Thyroid gland (tissue), 4 donors: ENCODE measurements at regions not wholly inside any gene's neighbourhood (a gene's known extent, or its start where the extent isn't known, plus 50 kb on each side); places are given as distances from the start of the nearest gene placed in this dataset.

Experiments
- DNase-seq, 2 donors: peaks; one replicate each; pipeline ENCODE4 v3.0.0-alpha.2; 2019
- H3K27ac ChIP-seq, 3 donors: fragments of 200-600 bp; sonication (generic); 1 replicate in 2 of 3; 2 replicates in 1 of 3; pipeline ENCODE4 v1.5.1; 2016 to 2019; ENCODE audit warnings: mild to moderate bottlenecking in 1 of 3, moderate library complexity in 1 of 3
- H3K27me3 ChIP-seq: fragments of 200-600 bp; sonication (generic); one replicate; pipeline ENCODE4 v1.5.1; 2019
- H3K36me3 ChIP-seq, 2 donors: fragments of 200-600 bp; sonication (generic); one replicate each; pipeline ENCODE4 v1.5.1; 2016 to 2019
- H3K4me1 ChIP-seq, 2 donors: fragments of 200-600 bp; sonication (generic); one replicate each; pipeline ENCODE4 v1.5.1; 2017 to 2019
- H3K4me3 ChIP-seq, 3 donors: fragments of 200-600 bp; sonication (generic); replicated peaks in 1 of 3; 1 replicate in 2 of 3; 2 replicates in 1 of 3; pipeline ENCODE4 v1.5.1; 2016; ENCODE audit warnings: mild to moderate bottlenecking in 1 of 3
- H3K9me3 ChIP-seq: fragments of 200-600 bp; sonication (generic); one replicate; pipeline ENCODE4 v1.5.1; 2017
- POLR2A ChIP-seq, 2 donors: fragments of 450-650 bp; IDR thresholded peaks; one replicate each; pipeline ENCODE4 v1.6.1; 2017; ENCODE audit warnings: antibody characterized with exemption in 2 of 2, mild to moderate bottlenecking in 2 of 2, moderate library complexity in 1 of 2
- WGBS, 2 donors: methylation state at CpG; one replicate each; pipeline ENCODE4 v1.1.5; 2017; 5-methylcytosine and 5-hydroxymethylcytosine counted together
- intact Hi-C: fragments of 100-400 bp; cut with DNase I; formaldehyde crosslinking; loops from one replicate; pipeline ENCODE4 v1.15.1; 2023
- TF ChIP-seq, protein P1 (sequence below), 6 experiments: fragments of 200-600 bp in 3 of 6; fragments of 450-650 bp in 3 of 6; sonication (generic) in 3 of 6; IDR thresholded peaks; one replicate each; pipeline ENCODE4 v1.5.1; 2016 to 2019; ENCODE audit warnings: antibody characterized with exemption in 6 of 6, mild to moderate bottlenecking in 2 of 6, inconsistent platforms in 1 of 6, moderate library complexity in 1 of 6

DNA sequence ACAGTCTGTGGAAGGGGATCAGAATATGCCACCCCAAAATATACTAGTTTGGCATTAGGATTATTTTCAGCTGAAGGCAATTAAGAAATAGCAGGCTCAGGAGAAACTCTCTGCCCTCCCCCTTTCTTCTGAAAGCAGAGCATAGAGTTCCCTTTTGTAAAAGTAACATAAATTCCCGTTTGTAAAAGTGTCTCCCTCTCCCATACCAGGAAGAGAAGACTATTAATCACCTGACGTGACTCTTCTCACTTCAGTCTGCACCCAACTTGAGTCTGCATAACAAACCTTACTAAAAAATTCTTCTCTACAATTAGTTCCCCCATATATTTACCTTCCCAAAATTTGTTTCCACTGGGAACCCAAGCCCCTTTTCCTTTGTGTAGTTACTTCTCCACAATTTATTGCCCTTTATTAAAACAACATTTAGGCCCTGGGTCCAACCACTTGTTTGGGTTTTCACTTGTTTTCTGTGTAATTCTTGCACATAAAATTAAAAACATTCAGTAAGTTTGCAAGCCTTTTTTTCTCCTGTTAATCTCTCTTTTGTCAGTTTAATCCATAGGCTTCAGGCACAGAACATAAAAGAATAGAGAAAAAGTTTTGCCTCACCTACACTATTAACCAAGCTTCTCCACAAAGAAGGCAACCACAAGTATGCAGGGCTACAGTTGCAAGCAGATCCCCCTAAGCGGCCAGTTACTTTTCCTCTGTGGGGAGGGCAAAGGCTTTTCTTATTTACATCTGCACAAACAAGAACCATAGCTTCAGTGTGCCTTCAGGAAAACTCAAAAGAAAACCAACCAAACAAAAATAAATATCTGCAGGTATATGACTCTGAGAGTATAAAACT, 73.8 kb upstream of the EPCAM start:
- Histone ChIP-seq H3K27me3 (no peaks in the 10 kb centered on the region), H3K9me3 (no peaks in the 10 kb centered on the region), H3K36me3 (no peaks in the 10 kb centered on the region), H3K4me3 (no peak overlapping the region), H3K4me1 (peaks cover 0 to 6% of the 10 kb centered on the region in 2 donors), H3K27ac (no peak overlapping the region)
- WGBS, 2 donors, result 76 to 81% methylated on average over 3 of the region's 3 CpGs
- no peak for TF ChIP-seq POLR2A (IDR thresholded peaks at IDR 0.05)
- TF ChIP-seq, protein P1, sequence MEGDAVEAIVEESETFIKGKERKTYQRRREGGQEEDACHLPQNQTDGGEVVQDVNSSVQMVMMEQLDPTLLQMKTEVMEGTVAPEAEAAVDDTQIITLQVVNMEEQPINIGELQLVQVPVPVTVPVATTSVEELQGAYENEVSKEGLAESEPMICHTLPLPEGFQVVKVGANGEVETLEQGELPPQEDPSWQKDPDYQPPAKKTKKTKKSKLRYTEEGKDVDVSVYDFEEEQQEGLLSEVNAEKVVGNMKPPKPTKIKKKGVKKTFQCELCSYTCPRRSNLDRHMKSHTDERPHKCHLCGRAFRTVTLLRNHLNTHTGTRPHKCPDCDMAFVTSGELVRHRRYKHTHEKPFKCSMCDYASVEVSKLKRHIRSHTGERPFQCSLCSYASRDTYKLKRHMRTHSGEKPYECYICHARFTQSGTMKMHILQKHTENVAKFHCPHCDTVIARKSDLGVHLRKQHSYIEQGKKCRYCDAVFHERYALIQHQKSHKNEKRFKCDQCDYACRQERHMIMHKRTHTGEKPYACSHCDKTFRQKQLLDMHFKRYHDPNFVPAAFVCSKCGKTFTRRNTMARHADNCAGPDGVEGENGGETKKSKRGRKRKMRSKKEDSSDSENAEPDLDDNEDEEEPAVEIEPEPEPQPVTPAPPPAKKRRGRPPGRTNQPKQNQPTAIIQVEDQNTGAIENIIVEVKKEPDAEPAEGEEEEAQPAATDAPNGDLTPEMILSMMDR (IDR thresholded peaks at IDR 0.05), result no peak
- intact Hi-C loops, result no loop called here
- DNase-seq, result no peak

DNA sequence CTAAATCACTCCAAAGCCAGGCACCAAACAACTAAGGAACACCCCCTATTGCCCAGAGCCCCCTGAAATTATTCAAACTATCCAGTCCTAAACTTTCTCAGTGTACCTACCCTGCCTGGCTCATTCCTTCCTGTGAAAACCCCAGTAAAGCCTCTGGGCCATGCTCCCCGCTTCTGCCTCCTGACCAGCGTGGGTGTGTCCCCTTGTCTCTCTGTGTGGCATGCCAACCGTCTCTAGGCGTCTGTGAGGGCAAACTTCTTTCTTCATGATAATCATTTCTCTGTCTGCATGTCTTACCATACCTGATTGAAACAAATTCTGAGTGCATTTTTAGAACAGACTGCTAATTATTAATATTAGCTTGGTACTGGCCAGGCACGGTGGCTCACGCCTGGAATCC, 75.1 kb upstream of the EPCAM start:
- DNase-seq, result no peak
- Histone ChIP-seq H3K27ac (no peak overlapping the region), H3K27me3 (no peaks in the 10 kb centered on the region), H3K9me3 (no peaks in the 10 kb centered on the region), H3K4me1 (no peaks in the 10 kb centered on the region), H3K4me3 (no peak overlapping the region), H3K36me3 (no peaks in the 10 kb centered on the region)
- 88 to 93% methylated on average over 6 of the region's 6 CpGs for WGBS, 2 donors
- TF ChIP-seq POLR2A (IDR thresholded peaks at IDR 0.05), result no peak
- TF ChIP-seq, protein P1 (IDR thresholded peaks at IDR 0.05), result no peak
- intact Hi-C loops, result no loop called here

DNA sequence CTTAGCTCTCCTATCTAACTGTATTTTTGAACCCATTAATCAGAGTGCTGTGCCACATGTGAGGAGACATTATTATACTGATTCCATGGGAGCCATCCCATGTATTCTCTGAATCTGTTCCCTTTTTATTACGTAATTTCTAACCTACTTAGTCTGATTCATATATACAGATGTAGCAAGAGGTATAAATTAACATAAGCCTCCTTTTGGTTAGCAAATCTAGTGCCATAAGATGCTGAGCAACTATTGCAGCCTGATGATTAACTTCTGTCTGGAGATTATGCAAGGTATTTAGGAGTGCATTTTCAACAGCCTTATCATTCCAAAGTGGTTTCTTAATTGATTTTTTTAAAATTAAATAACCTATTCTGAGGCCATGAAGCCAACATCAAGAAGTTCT, 80.2 kb upstream of the EPCAM start:
- intact Hi-C loops, result no loop called here

DNA sequence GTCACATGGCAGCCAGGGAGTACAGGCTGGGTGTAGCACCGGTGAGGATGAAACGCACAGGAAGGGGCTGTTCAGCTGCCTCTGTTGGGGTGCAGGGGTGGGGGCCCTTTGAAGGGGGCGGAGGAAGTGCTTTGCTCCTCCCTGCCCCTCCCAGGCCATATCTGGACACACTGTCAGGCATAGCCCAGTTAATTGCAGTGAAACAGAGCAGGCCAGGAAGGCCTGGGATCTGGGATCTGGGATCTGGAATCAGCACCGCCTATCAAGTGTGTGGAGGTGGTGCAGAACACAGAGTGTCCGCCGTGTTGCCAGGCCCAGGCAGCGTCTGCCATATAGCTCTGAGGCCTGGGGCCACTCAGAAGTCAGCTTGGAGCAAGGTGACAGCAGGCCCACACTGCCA, 85.5 kb upstream of the EPCAM start:
- 83 to 98% methylated on average over 1 to 7 of the region's 7 CpGs for WGBS, 2 donors
- intact Hi-C loops, result no loop called here
- DNase-seq, result no peak

More for the DNA sequence above, 80.2 kb upstream of the EPCAM start:
- H3K27ac ChIP-seq, result no peak overlapping the region
- 53 to 91% methylated on average over 1 of the region's 1 CpG for WGBS, 2 donors
- H3K36me3 ChIP-seq, result no peaks in the 10 kb centered on the region
- TF ChIP-seq, protein P1 (IDR thresholded peaks at IDR 0.05), result no peak
- TF ChIP-seq POLR2A (IDR thresholded peaks at IDR 0.05), result no peak
- H3K27me3 ChIP-seq, result no peaks in the 10 kb centered on the region
- DNase-seq, result no peak
- no peaks in the 10 kb centered on the region for H3K4me1 ChIP-seq
- no peak overlapping the region for H3K4me3 ChIP-seq
- H3K9me3 ChIP-seq, result no peaks in the 10 kb centered on the region

More for the DNA sequence above, 85.5 kb upstream of the EPCAM start:
- Histone ChIP-seq H3K36me3 (no peaks in the 10 kb centered on the region), H3K27ac (no peak overlapping the region), H3K9me3 (no peaks in the 10 kb centered on the region), H3K4me3 (no peak overlapping the region), H3K4me1 (no peaks in the 10 kb centered on the region), H3K27me3 (no peaks in the 10 kb centered on the region)
- TF ChIP-seq, protein P1 (IDR thresholded peaks at IDR 0.05), result no peak
- TF ChIP-seq POLR2A (IDR thresholded peaks at IDR 0.05), result no peak
